ENCODE measurements at regions not wholly inside any gene's neighbourhood (a gene's known extent, or its start where the extent isn't known, plus 50 kb on each side); places are given as distances from the start of the nearest gene placed in this dataset.

- TF ChIP-seq CTCF (IDR thresholded peaks at IDR 0.05) (no peak), ZFX (IDR thresholded peaks at IDR 0.05; ENCODE audit: borderline replicate concordance) (no peak)
These were observed 243.8 kb upstream of the ADGRL2 start for GRCh38 chr1:81556968-81557367.
